ENCODE measurements at regions not wholly inside any gene's neighbourhood (a gene's known extent, or its start where the extent isn't known, plus 50 kb on each side); places are given as distances from the start of the nearest gene placed in this dataset.

DNA sequence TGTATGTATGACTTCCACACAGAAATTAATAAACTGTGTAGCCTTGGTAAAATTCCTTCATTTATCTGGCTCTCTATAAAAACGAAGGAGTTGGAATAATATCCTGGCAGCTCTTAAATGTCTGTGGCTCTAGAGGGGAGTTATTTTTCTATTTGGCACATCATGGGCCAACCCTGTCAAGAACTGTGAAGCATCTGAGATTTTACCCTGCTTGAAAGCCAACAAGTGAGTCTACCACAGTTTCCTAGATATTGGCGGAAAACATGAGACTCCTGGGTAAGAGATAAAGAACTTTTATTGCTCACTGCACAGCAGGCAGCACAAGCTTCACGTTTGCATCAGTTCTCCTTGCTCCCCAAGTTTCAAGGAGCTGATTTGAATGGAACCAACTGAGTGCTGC is 346.7 kb upstream of the CYRIA start:
- no peak overlapping the region for H3K4me2 ChIP-seq (ENCODE audit: control insufficient read depth, extremely low read depth, insufficient read depth, low read depth, low read length)
- H2AFZ ChIP-seq (ENCODE audit: control insufficient read depth, low read length): no peak overlapping the region
- H3K4me3 ChIP-seq (ENCODE audit: control insufficient read depth in 2 of 3, extremely low read depth in 1 of 3, insufficient read depth in 2 of 3, low read depth in 1 of 3, low read length in 3 of 3): no peak overlapping the region
- DNase-seq (ENCODE audit: low read depth, low spot score) (no peak), FAIRE-seq (no peak)
- TF ChIP-seq, protein P1, sequence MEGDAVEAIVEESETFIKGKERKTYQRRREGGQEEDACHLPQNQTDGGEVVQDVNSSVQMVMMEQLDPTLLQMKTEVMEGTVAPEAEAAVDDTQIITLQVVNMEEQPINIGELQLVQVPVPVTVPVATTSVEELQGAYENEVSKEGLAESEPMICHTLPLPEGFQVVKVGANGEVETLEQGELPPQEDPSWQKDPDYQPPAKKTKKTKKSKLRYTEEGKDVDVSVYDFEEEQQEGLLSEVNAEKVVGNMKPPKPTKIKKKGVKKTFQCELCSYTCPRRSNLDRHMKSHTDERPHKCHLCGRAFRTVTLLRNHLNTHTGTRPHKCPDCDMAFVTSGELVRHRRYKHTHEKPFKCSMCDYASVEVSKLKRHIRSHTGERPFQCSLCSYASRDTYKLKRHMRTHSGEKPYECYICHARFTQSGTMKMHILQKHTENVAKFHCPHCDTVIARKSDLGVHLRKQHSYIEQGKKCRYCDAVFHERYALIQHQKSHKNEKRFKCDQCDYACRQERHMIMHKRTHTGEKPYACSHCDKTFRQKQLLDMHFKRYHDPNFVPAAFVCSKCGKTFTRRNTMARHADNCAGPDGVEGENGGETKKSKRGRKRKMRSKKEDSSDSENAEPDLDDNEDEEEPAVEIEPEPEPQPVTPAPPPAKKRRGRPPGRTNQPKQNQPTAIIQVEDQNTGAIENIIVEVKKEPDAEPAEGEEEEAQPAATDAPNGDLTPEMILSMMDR (optimal IDR thresholded peaks at IDR 0.05 in 1 of 3, IDR thresholded peaks at IDR 0.05 in 1 of 3, conservative IDR thresholded peaks at IDR 0.05 in 1 of 3; ENCODE audit: extremely low read depth in 1 of 3, insufficient read depth in 2 of 3, low read length in 3 of 3): no peak
- no peak for TF ChIP-seq EZH2 (IDR thresholded peaks at IDR 0.05; ENCODE audit: low read length)
- no peaks in the 10 kb centered on the region for H3K27me3 ChIP-seq (ENCODE audit: control insufficient read depth, extremely low read depth, insufficient read depth, low read length)
- H3K79me2 ChIP-seq (ENCODE audit: control insufficient read depth, insufficient read depth, low read length): no peaks in the 10 kb centered on the region
- dilution Hi-C loops (cut with MboI; ENCODE audit: extremely low pct_ligation_motif_present, low sequenced_read_pairs): no loop called here
- no peaks in the 10 kb centered on the region for H3K9me1 ChIP-seq (ENCODE audit: control insufficient read depth, extremely low read depth, insufficient read depth, low read length)
- no peak overlapping the region for H3K9ac ChIP-seq (ENCODE audit: control insufficient read depth, extremely low read depth, insufficient read depth, low read length)
- H4K20me1 ChIP-seq (ENCODE audit: control insufficient read depth, extremely low read depth, insufficient read depth, low read length): no peaks in the 10 kb centered on the region
- H3K4me1 ChIP-seq (ENCODE audit: control insufficient read depth, extremely low read depth, insufficient read depth, low read length): no peaks in the 10 kb centered on the region
- no peaks in the 10 kb centered on the region for H3K36me3 ChIP-seq (ENCODE audit: control insufficient read depth in 2 of 2, extremely low read depth in 1 of 2, insufficient read depth in 2 of 2, low read length in 2 of 2)
- no peak overlapping the region for H3K27ac ChIP-seq (ENCODE audit: control insufficient read depth, insufficient read depth, low read length)
- no peaks in the 10 kb centered on the region for H3K9me3 ChIP-seq (ENCODE audit: control insufficient read depth, low read depth, low read length)

DNA sequence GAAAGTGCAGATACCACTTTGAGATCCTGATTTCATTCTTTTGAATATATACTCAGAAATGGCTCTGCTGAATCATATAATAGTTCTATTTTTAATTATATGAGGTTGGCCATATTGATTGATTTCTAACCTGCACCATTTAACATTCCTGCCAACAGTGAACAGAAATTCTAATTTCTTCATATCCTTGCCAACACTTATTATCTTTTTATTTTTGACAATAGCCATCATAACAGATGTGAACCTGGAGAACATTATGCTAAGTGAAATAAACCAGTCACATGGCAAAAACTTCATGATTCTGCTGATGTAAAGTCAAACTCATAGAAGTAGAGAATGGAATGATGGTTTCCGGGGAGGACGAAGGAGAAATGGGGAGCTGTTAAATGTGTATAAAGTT is 344.5 kb upstream of the CYRIA start:
- no peak overlapping the region for H2AFZ ChIP-seq (ENCODE audit: control insufficient read depth, low read length)
- H3K4me1 ChIP-seq (ENCODE audit: control insufficient read depth, extremely low read depth, insufficient read depth, low read length): no peaks in the 10 kb centered on the region
- no peak for DNase-seq (ENCODE audit: low read depth, low spot score)
- no peaks in the 10 kb centered on the region for H3K36me3 ChIP-seq (ENCODE audit: control insufficient read depth in 2 of 2, extremely low read depth in 1 of 2, insufficient read depth in 2 of 2, low read length in 2 of 2)
- no peaks in the 10 kb centered on the region for H4K20me1 ChIP-seq (ENCODE audit: control insufficient read depth, extremely low read depth, insufficient read depth, low read length)
- H3K4me2 ChIP-seq (ENCODE audit: control insufficient read depth, extremely low read depth, insufficient read depth, low read depth, low read length): no peak overlapping the region
- dilution Hi-C loops (cut with MboI; ENCODE audit: extremely low pct_ligation_motif_present, low sequenced_read_pairs): no loop called here
- H3K9ac ChIP-seq (ENCODE audit: control insufficient read depth, extremely low read depth, insufficient read depth, low read length): no peak overlapping the region
- H3K9me3 ChIP-seq (ENCODE audit: control insufficient read depth, low read depth, low read length): no peaks in the 10 kb centered on the region
- TF ChIP-seq, protein P1 (optimal IDR thresholded peaks at IDR 0.05 in 1 of 3, IDR thresholded peaks at IDR 0.05 in 1 of 3, conservative IDR thresholded peaks at IDR 0.05 in 1 of 3; ENCODE audit: extremely low read depth in 1 of 3, insufficient read depth in 2 of 3, low read length in 3 of 3): no peak
- no peak for TF ChIP-seq EZH2 (IDR thresholded peaks at IDR 0.05; ENCODE audit: low read length)
- no peak overlapping the region for H3K4me3 ChIP-seq (ENCODE audit: control insufficient read depth in 2 of 3, extremely low read depth in 1 of 3, insufficient read depth in 2 of 3, low read depth in 1 of 3, low read length in 3 of 3)
- no peak overlapping the region for H3K27ac ChIP-seq (ENCODE audit: control insufficient read depth, insufficient read depth, low read length)
- H3K9me1 ChIP-seq (ENCODE audit: control insufficient read depth, extremely low read depth, insufficient read depth, low read length): no peaks in the 10 kb centered on the region
- H3K27me3 ChIP-seq (ENCODE audit: control insufficient read depth, extremely low read depth, insufficient read depth, low read length): no peaks in the 10 kb centered on the region
- no peaks in the 10 kb centered on the region for H3K79me2 ChIP-seq (ENCODE audit: control insufficient read depth, insufficient read depth, low read length)
- FAIRE-seq: no peak
